ENCODE measurements at regions not wholly inside any gene's neighbourhood (a gene's known extent, or its start where the extent isn't known, plus 50 kb on each side); places are given as distances from the start of the nearest gene placed in this dataset.

- Histone ChIP-seq H3K36me3 (ENCODE audit: control insufficient read depth in 2 of 4, insufficient read depth in 4 of 4, low read length in 3 of 4) (no peaks in the 10 kb centered on the region), H2BK15ac (ENCODE audit: low read length) (no peak overlapping the region), H3K4me2 (ENCODE audit: insufficient read depth in 1 of 2, low read depth in 2 of 2, low read length in 2 of 2) (no peak overlapping the region), H3K23ac (ENCODE audit: insufficient read length) (no peak overlapping the region), H3K79me2 (ENCODE audit: control insufficient read depth in 1 of 2, insufficient read depth in 2 of 2, low read length in 2 of 2) (no peaks in the 10 kb centered on the region), H2AK5ac (ENCODE audit: low read depth, low read length) (no peak overlapping the region), H4K8ac (ENCODE audit: extremely low read depth, insufficient read depth, low read length) (no peak overlapping the region), H2AFZ (ENCODE audit: low read length) (0 out of 2 replicates have a peak overlapping the region, but pooled peaks have one; percentile 57), H2BK5ac (ENCODE audit: low read depth, low read length) (no peak overlapping the region), H4K20me1 (replicated peaks in 1 of 2; ENCODE audit: control insufficient read depth in 1 of 2, insufficient read depth in 2 of 2, low read length in 2 of 2) (no peaks in the 10 kb centered on the region), H3K56ac (replicated peaks; ENCODE audit: insufficient read length, low read depth, low read length) (no peak overlapping the region), H3K79me1 (ENCODE audit: low read depth, low read length) (no peaks in the 10 kb centered on the region), H3K4ac (replicated peaks; ENCODE audit: insufficient read length, low read depth, low read length) (no peak overlapping the region), H3K4me1 (replicated peaks in 1 of 4; ENCODE audit: control insufficient read depth in 3 of 4, insufficient read depth in 4 of 4, low read length in 3 of 4) (peaks cover 0 to 7% (median 0%) of the 10 kb centered on the region in 4 experiments; a peak in 1 of 7 replicates), H3K4me3 (ENCODE audit: extremely low read depth in 1 of 4, insufficient read depth in 2 of 4, low read depth in 3 of 4, low read length in 4 of 4) (no peak overlapping the region), H3K14ac (ENCODE audit: insufficient read length) (no peak overlapping the region), H3K18ac (ENCODE audit: extremely low read depth, low read length) (no peak overlapping the region), H3K9ac (replicated peaks in 1 of 4; ENCODE audit: extremely low read depth in 1 of 4, low read depth in 3 of 4, low read length in 3 of 4) (no peak overlapping the region), H3K9me3 (ENCODE audit: insufficient read depth in 2 of 2, low read depth in 1 of 2, low read length in 1 of 2) (no peaks in the 10 kb centered on the region), H2BK120ac (replicated peaks; ENCODE audit: low read depth, low read length) (no peak overlapping the region), H2BK12ac (ENCODE audit: low read depth, low read length) (no peak overlapping the region), H3K27ac (ENCODE audit: low read depth, low read length) (no peak overlapping the region), H2BK20ac (ENCODE audit: low read length) (no peak overlapping the region), H4K91ac (replicated peaks; ENCODE audit: insufficient read length, low read length) (no peak overlapping the region), H3K23me2 (ENCODE audit: low read depth, low read length) (no peaks in the 10 kb centered on the region), H3K27me3 (replicated peaks in 1 of 4; ENCODE audit: control insufficient read depth in 3 of 4, extremely low read depth in 1 of 4, insufficient read depth in 3 of 4, low read length in 3 of 4) (no peaks in the 10 kb centered on the region), H4K5ac (ENCODE audit: insufficient read length, low read depth, low read length) (no peak overlapping the region)
- FAIRE-seq (no peak), DNase-seq (ENCODE audit: low read depth in 1 of 2, low spot score in 2 of 2) (no peak)
- TF ChIP-seq HDAC6 (IDR thresholded peaks at IDR 0.05; ENCODE audit: low read depth, low read length) (no peak), GTF2F1 (IDR thresholded peaks at IDR 0.05; ENCODE audit: borderline replicate concordance, low read depth, low read length) (no peak), NRF1 (IDR thresholded peaks at IDR 0.05; ENCODE audit: low read depth, low read length) (no peak), TBP (IDR thresholded peaks at IDR 0.05; ENCODE audit: low read depth, low read length) (no peak), BACH1 (IDR thresholded peaks at IDR 0.05; ENCODE audit: low read length) (no peak), TAF7 (optimal IDR thresholded peaks at IDR 0.05; ENCODE audit: borderline replicate concordance, low read depth, low read length) (no peak), CBX8 (IDR thresholded peaks at IDR 0.05; ENCODE audit: borderline replicate concordance, low read depth, low read length) (no peak), BCL11A (IDR thresholded peaks at IDR 0.05; ENCODE audit: low read depth in 2 of 2, low read length in 2 of 2) (no peak), YY1 (IDR thresholded peaks at IDR 0.05; ENCODE audit: low read depth, low read length) (no peak), ASH2L (IDR thresholded peaks at IDR 0.05; ENCODE audit: low read length) (no peak), EGR1 (IDR thresholded peaks at IDR 0.05; ENCODE audit: borderline replicate concordance, low read depth, low read length) (no peak), KDM1A (IDR thresholded peaks at IDR 0.05; ENCODE audit: borderline replicate concordance, low read length) (no peak), TEAD4 (IDR thresholded peaks at IDR 0.05; ENCODE audit: low read depth, low read length) (no peak)
- CTCF ChIA-PET (ENCODE audit: partially characterized antibody), result no interaction called here
- WGBS, 2 experiments (ENCODE audit: extremely low coverage in 1 of 2, insufficient coverage in 1 of 2, insufficient read length in 1 of 2, insufficient replicate concordance in 2 of 2, low coverage in 1 of 2, low lambda C conversion rate in 2 of 2, missing lambda C conversion rate in 1 of 2), result 93% methylated on average over 2 of the region's 2 CpGs; no CpG with 5 or more reads in 1 of the 2 experiments
- POLR2A ChIA-PET (ENCODE audit: partially characterized antibody), result no interaction called here
These were observed 443.9 kb upstream of the VRK2 start for GRCh38 chr2:57602733-57603132.

All from H1 (cell line).